Loucy (cell line): ENCODE measurements at regions not wholly inside any gene's neighbourhood (a gene's known extent, or its start where the extent isn't known, plus 50 kb on each side); places are given as distances from the start of the nearest gene placed in this dataset.
A peak's percentile ranks its signal among the peaks of the same experiment; 100 is the strongest.

Experiments used
- H2AFZ ChIP-seq: fragments of 200-600 bp; sonication (generic); 2 replicates; pipeline ENCODE4 v1.6.0; 2016; ENCODE audit warnings: antibody characterized with exemption, mild to moderate bottlenecking, low read length, moderate library complexity
- H3F3A ChIP-seq: fragments of 200-600 bp; 2 replicates; pipeline ENCODE4 v1.6.0; 2016; ENCODE audit warnings: antibody characterized with exemption, low read depth, mild to moderate bottlenecking
- H3K27me3 ChIP-seq: fragments of 200-600 bp; sonication (generic); 2 replicates; pipeline ENCODE4 v1.6.1; 2014; ENCODE audit warnings: low read length, mild to moderate bottlenecking; ENCODE audit not compliant: insufficient read depth, poor library complexity, severe bottlenecking
- H3K36me3 ChIP-seq: fragments of 200-600 bp; sonication (generic); 2 replicates; pipeline ENCODE4 v1.6.1; 2016; ENCODE audit warnings: low read length; ENCODE audit not compliant: insufficient read depth
- H3K4me1 ChIP-seq: fragments of 200-600 bp; sonication (generic); 2 replicates; pipeline ENCODE4 v1.5.1; 2014; ENCODE audit warnings: low read length, mild to moderate bottlenecking; ENCODE audit not compliant: insufficient read depth, poor library complexity, severe bottlenecking
- H3K4me2 ChIP-seq: fragments of 200-600 bp; sonication (generic); 2 replicates; pipeline ENCODE4 v1.6.0; 2014; ENCODE audit warnings: antibody characterized with exemption, low read length, low read depth, mild to moderate bottlenecking; ENCODE audit not compliant: poor library complexity, severe bottlenecking
- H3K4me3 ChIP-seq: fragments of 200-600 bp; sonication (generic); 2 replicates; pipeline ENCODE4 v1.5.1; 2014; ENCODE audit warnings: low read length, mild to moderate bottlenecking, mixed read lengths; ENCODE audit not compliant: poor library complexity, severe bottlenecking
- H3K79me2 ChIP-seq: fragments of 200-600 bp; sonication (generic); 2 replicates; pipeline ENCODE4 v1.6.1; 2014; ENCODE audit warnings: low read length; ENCODE audit not compliant: insufficient read depth
- H3K9ac ChIP-seq: fragments of 200-600 bp; sonication (generic); 2 replicates; pipeline ENCODE4 v1.6.0; 2014; ENCODE audit warnings: mild to moderate bottlenecking, low read depth, low read length, moderate library complexity; ENCODE audit not compliant: poor library complexity, severe bottlenecking
- H3K9me2 ChIP-seq: fragments of 200-600 bp; sonication (generic); replicated peaks from 2 replicates; pipeline ENCODE4 v1.6.1; 2016; ENCODE audit warnings: low read depth, low read length, mixed read lengths
- H3K9me3 ChIP-seq: fragments of 200-600 bp; sonication (generic); 2 replicates; pipeline ENCODE4 v1.6.1; 2014; ENCODE audit warnings: mild to moderate bottlenecking, antibody characterized with exemption, low read length, low read depth; ENCODE audit not compliant: insufficient read depth
- H4K20me1 ChIP-seq: fragments of 200-600 bp; sonication (generic); 2 replicates; pipeline ENCODE4 v1.6.0; 2014; ENCODE audit warnings: antibody characterized with exemption, low read length, mild to moderate bottlenecking; ENCODE audit not compliant: insufficient read depth, poor library complexity, severe bottlenecking
- CTCF ChIP-seq: fragments of 200-600 bp; sonication (generic); conservative IDR thresholded peaks from 2 replicates; pipeline ENCODE4 v1.5.1; 2014; ENCODE audit warnings: mild to moderate bottlenecking, antibody characterized with exemption, low read length
- EZH2phosphoT487 ChIP-seq: fragments of 200-600 bp; IDR thresholded peaks from 2 replicates; pipeline ENCODE4 v1.6.1; 2018; ENCODE audit warnings: antibody characterized with exemption, mild to moderate bottlenecking, moderate library complexity, borderline replicate concordance

- H4K20me1 ChIP-seq: no peaks in the 10 kb centered on the region
- H3K4me3 ChIP-seq: peak overlapping the region; percentile 63
- no peaks in the 10 kb centered on the region for H3K9me2 ChIP-seq
- H3K27me3 ChIP-seq: no peaks in the 10 kb centered on the region
- no peaks in the 10 kb centered on the region for H3K36me3 ChIP-seq
- peaks cover 81% of the 10 kb centered on the region for H3K4me1 ChIP-seq
- H3K79me2 ChIP-seq: no peaks in the 10 kb centered on the region
- peak overlapping the region; percentile 57 for H3K9ac ChIP-seq
- H3K4me2 ChIP-seq: peak overlapping the region; percentile 76
- no peaks in the 10 kb centered on the region; the same call in 1 of the 2 replicates for H3F3A ChIP-seq
- TF ChIP-seq CTCF (no peak), EZH2phosphoT487 (no peak)
- H3K9me3 ChIP-seq: no peaks in the 10 kb centered on the region
- peak overlapping the region; percentile 81 for H2AFZ ChIP-seq
Observed at GRCh38 chr2:189300916-189301315, 121.4 kb upstream of the COL5A2 start.

GRCh38 chr2:189302274-189302948, 122.8 kb upstream of the COL5A2 start:
- Histone ChIP-seq H3K36me3 (no peaks in the 10 kb centered on the region), H3K79me2 (no peaks in the 10 kb centered on the region), H3F3A (no peaks in the 10 kb centered on the region; the same call in 1 of the 2 replicates), H3K9me3 (no peaks in the 10 kb centered on the region), H4K20me1 (no peaks in the 10 kb centered on the region), H3K9me2 (no peaks in the 10 kb centered on the region), H3K9ac (no peak overlapping the region), H3K4me2 (peak overlapping the region; percentile 33), H3K4me1 (peaks cover 76% of the 10 kb centered on the region), H3K4me3 (no peak overlapping the region), H3K27me3 (no peaks in the 10 kb centered on the region), H2AFZ (peak overlapping the region; percentile 17; the same call in 1 of the 2 replicates)
- no peak for TF ChIP-seq EZH2phosphoT487
- TF ChIP-seq CTCF: no peak

- Histone ChIP-seq H2AFZ (peak overlapping the region; percentile 18; the same call in 1 of the 2 replicates), H4K20me1 (no peaks in the 10 kb centered on the region), H3K27me3 (no peaks in the 10 kb centered on the region), H3K4me1 (peaks cover 61% of the 10 kb centered on the region), H3K79me2 (no peaks in the 10 kb centered on the region), H3K9me2 (no peaks in the 10 kb centered on the region), H3F3A (no peaks in the 10 kb centered on the region; the same call in 1 of the 2 replicates), H3K9me3 (no peaks in the 10 kb centered on the region), H3K36me3 (no peaks in the 10 kb centered on the region), H3K4me2 (peak overlapping the region; percentile 51), H3K9ac (peak overlapping the region; percentile 35), H3K4me3 (peak overlapping the region; percentile 24)
- TF ChIP-seq EZH2phosphoT487: no peak
- no peak for TF ChIP-seq CTCF
Observed at GRCh38 chr2:189304360-189304759, 124.8 kb upstream of the COL5A2 start.
